HG03097 (cell line): ENCODE measurements at regions not wholly inside any gene's neighbourhood (a gene's known extent, or its start where the extent isn't known, plus 50 kb on each side); places are given as distances from the start of the nearest gene placed in this dataset.

Source experiments
- ATAC-seq: cut with Tn5 transposase; IDR thresholded peaks from one replicate; pipeline ENCODE4 v1.9.1; 2021; ENCODE audit not compliant: unreplicated experiment, low FRiP score

DNA sequence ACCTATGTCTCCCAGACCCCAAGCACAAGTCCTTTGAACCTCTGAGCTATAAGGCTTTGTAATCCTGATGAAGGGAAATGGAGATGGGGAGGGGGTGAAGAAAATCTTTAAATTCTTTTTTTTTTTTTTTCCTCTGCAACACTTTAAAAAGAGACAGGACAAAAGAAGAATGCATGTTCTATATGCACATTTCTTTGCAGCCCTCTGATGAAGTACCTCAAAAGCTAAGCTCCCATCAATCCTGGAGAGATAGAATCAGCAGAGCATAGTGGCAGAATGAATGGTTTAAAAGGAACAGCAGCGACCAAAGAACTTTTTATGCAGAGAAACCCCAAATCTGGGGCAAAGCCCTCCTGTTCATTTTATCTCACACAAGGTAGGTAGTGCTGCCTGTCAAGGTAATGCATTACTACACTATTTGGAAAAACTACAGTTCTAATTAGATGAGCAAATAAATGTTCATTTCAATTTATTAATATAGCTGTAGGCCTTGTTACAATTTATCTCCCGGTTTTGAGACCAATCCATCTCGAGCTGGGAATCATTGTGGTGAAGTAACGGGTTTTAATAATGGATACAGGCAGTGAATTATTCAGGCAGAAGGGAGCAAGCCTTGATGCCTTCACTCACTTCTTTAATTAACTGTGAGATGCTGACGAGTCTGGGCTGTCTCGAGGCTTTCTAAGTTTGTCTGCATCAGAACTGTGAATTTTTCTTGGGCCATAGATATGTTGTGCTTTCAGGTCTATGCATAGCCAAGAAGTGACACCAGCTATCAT is 173.5 kb upstream of the ZNF608 start:
- no peak for ATAC-seq

- peak; percentile 79 for ATAC-seq
These were observed 174.6 kb upstream of the ZNF608 start for GRCh38 chr5:124920909-124921666.

- peak; percentile 16 for ATAC-seq
These were observed 175.3 kb upstream of the ZNF608 start for GRCh38 chr5:124921694-124922093.

DNA sequence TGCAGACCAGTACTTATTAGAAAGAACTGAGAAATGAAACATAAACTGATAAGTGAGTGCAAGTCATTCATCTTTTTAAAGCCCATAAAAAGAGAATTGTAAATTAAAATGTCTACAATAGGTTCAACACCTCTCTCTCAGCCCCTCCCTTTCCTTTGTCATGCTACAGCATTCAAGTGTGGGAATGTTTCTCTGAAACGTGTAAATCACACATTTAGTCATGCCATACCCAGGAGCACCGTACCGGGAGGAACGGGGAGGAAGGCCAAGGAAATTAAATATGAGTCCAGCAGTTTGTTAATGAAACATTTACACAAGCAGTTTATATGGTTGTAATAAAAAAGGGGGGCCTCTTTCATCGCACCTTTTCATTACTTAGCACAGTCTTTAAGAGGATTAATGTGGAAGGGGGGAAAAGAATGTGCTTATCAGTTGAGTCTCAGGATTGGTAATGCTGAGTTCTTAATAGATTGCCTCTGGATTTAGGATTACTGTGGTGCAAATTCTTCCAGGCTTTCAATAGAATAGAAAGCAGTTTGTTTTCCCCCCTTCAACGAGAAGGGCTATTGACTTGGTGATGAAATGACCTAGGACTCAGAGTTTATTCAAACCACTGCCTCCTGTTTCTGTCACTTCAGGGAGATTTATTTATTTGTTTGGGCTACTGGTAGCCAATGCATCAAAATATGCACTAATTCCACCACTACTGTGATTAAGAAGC is 176.0 kb upstream of the ZNF608 start:
- ATAC-seq = no peak

DNA sequence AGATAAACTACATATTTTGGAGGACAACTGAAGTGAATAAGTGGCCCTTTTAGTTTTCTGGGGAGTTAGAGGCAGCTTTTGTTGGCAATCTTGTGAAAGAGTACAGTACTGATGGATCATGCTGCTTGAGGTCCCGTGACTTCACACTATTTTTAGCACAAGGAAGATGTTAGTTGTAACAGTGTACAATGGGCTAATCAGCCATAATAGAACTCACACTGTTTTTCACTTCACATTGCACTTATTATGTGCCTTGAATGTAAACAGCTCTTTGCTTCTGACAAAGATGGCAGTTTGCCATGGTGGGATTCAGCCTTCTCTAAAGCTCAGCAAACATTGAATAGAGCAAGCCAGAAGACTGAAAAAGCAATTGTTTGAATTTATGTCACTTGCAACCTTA is 176.7 kb upstream of the ZNF608 start:
- no peak for ATAC-seq

DNA sequence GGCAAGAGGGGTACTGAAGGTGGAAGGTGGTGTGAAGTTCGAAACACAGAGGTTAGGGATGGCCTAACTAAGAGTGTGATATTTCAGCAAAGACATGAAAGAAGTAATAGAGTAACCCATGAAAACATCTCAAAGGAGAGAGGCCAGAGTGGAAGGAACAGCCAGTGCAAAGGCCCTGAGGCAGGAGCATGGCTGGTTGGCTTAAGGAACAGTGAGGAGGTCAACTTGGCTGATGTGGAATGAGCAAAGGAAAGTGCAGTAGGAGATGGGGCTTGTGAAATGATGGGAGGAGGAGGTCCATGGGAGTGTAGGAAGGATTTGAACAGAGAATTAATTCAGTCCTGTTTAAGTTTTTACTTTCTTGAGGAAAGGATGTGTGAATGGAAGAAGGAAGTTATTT is 178.3 kb upstream of the ZNF608 start:
- no peak for ATAC-seq

DNA sequence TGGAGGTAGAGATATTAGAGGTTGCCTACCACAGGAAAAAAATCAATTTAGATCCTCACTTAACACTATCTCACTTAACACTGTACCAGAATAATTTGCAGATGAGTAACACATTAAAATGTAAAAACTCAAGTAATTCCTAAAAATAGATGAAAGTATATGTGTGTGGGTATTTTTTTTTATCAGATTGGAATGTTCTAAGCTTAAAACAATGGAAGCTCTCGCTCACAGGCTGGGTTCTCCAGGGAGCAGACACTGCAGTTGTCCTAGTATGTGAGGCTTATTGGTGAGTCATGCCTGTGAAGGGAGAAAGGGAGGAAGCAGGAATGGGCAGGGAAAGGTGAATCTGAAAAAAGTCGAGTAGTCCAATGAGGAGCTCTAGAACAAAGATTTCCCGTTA is 181.3 kb upstream of the ZNF608 start:
- no peak for ATAC-seq

DNA sequence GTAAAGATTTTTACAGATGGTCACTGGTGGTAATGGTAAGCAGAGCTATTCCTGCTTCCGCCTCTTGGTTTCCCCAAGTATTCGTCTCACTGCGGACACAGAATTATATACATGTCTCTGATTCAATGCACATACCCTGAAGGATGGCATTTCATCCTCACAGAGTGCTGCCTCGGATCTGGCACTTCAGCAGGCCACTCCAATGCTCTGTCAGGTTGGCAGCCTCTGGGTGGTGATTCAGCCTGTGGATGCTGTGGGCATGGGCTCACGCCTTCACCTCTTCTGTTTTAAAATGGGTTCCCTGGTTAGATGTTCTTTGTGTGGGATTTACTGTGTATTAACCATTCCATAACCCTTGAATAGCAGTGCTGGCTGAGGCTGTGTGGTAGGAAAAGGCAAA is 182.6 kb upstream of the ZNF608 start:
- ATAC-seq = no peak

DNA sequence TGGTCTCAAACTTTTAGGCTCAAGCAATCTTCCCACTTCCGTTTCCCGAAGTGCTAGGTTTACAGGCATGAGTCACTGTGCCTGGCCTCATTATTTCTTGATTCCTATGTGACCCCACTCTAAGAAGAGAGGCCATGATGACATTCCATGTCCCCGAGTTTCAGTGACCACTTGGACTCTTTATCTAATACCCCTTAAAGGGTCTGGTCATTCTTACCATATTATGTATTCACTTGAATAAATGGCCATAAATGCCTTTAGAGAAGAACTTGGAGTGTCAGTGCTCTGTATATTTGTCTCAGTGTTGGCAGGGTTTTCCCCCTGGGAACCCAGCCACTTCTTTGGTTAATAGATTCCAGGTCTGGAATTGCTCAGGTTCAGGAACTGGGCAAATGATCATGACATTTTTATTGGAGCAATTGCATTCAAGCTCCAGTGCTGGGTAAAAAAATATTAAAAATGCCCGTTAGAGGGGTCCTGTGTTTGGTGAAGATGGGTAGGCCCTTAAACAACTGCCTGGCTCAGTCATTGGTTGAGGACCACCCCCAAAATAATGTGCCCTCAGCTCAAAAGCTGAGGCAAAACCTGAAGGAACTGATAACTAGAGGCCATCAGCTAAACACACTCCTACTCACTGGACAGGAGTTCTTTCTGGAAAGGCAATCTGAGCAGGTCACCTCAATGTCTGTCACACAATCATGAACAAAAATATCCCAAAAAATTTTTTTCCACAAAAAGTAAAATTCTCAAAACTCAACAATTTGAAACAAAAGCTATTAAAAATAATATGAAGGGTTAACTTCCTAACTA is 186.6 kb upstream of the ZNF608 start:
- no peak for ATAC-seq

DNA sequence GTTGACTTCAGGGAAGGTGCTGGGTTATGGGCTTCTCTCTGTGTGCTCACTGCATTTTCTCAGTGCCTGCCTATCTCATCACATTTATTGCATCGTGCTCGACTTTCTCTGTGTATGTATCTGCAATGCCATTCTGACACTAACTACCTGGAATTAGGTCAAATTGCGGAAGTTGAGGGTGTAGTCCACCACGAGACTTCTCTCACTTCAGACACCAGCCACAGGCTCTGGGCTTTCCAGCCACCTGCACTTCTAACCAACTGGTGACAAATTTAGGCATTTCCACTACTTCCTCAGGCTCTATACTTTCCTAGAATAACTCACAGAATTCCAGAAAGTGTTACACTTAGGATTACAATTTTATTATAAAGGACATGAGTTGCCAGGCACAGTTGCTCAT is 188.6 kb upstream of the ZNF608 start:
- ATAC-seq = peak; percentile 84

GRCh38 chr5:124936626-124936933 is 190.1 kb upstream of the ZNF608 start:
- ATAC-seq = peak; percentile 43

DNA sequence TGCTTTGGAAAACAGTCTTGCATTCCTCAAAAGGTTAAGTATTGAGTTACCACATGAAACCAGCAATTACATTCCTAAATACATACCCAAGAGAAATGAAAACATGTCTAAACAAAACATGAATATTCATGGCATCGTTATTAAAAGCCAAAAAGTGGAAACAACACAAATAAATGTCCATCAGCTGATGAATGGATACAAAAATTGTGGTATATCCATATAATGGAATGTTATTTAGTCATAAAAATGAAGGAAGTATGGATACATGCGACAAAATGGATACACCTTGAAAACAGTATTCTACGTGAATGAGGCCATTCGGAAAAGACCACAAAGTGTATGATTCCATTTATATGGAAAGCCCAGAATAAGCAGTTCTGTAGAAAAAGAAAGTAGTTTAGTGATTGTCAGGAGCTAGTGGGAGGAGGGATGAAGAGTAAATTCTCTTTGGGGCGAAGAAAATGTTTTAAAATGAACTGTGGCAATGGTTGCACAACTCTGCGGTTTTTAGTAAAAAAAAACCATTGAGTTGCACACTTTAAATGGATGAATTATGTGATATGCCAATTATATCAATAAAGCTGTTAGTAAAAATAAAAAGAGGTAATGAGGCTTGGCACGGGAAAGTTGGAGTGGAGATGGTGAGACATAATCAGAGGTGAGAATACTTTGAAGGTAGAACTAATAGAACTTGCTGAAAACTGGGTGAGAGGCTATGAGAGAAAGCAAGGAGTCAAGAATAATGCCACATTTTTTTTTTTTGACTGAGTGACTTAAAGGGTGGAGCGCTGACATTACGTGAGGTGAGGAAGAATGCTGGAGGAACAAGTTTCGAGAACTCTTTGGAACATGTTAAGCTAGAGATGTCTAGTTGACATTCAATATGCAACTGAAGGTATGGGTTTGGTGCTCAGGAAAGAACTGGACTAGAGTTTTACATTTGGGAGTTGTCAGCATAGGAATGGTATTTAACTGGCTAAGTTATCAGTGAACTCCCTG is 194.9 kb upstream of the ZNF608 start:
- ATAC-seq = no peak

DNA sequence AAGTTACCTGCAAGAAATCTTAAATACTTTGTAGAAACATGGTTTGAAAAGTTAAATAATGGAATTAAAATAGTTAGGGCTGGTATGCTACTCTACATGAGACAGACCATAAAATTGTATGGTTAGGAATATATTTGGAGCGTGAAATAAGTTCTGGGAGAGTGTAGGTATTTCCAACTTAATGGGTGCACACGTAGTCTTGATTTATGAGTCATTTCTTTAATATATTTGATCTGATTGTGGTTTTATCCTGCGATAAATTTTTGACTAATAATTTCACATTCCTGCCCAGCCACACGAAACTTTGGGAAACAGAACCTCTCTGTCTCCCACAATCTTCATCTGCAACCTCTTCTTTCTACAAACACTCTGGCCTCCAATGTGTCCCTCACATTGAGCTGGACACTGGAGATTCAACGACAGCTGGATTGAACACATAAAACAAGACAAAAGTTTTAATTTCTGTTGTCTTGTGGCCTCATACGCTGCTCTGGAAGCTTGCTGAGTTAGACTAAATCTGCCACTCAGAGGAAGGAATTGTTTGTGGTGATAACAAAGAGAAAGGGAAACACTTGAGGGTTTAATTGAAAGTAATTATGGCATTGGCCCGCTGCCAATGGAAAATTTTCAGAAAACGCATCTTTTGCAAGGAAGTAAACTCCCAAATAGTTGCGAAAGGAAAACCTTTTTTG is 201.8 kb upstream of the ZNF608 start:
- no peak for ATAC-seq

- no peak for ATAC-seq
These were observed 202.4 kb upstream of the ZNF608 start for GRCh38 chr5:124948754-124949275.

GRCh38 chr5:124949862-124950261 is 203.4 kb upstream of the ZNF608 start:
- ATAC-seq = no peak

- no peak for ATAC-seq
These were observed 204.7 kb upstream of the ZNF608 start for GRCh38 chr5:124951105-124951504.

- ATAC-seq = no peak
These were observed 205.2 kb upstream of the ZNF608 start for GRCh38 chr5:124951661-124952060.

DNA sequence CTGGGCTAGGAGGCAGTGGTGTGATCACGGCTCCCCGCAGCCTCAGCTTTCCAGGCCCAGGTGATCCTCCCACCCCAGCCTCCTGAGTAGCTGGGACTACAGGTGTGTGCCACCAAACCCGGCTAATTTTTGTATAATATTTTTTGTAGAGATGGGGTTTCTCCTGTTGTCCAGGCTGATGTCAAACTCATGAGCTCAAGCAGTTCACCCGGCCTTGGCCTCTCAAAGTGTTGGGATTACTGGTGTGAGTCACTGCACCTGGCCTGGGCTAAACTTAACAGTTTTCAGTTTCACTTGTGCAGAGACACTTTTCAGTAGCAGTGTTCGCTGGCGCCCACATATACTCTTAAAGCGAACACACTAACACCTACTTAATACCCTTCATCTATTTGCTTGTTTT is 205.6 kb upstream of the ZNF608 start:
- ATAC-seq = peak; percentile 94

DNA sequence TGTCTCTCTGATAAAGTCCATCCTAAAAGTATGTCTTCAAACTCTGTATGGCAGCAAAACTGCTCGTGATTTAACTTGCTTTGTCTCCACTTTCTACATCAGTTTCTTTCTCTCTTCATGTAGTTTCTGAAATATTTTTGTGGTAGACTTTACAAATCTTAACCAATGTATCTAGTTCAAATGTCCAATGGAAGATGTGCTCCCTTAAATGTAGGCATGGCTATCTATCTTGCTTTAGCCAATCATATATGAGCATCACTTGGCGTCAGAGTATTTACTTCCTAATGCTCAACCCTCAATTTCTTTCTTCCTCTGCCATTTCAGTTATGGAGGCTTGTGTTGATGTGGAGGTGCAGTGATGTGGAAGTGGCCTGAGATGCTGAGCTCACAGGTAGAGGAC is 206.1 kb upstream of the ZNF608 start:
- ATAC-seq = peak; percentile 24
